ENCODE measurements at regions not wholly inside any gene's neighbourhood (a gene's known extent, or its start where the extent isn't known, plus 50 kb on each side); places are given as distances from the start of the nearest gene placed in this dataset.

- H3K4me1 Mint-ChIP-seq (ENCODE audit: low read depth, unreplicated experiment): peaks cover 16% of the 10 kb centered on the region
- Histone ChIP-seq H3K27me3 (replicated peaks; ENCODE audit: control insufficient read depth, insufficient read depth, low read length) (no peaks in the 10 kb centered on the region; the same call in 1 of the 2 replicates), H3K9me3 (no peaks in the 10 kb centered on the region), H3K4me3 (ENCODE audit: low read depth, low read length) (no peak overlapping the region), H3K36me3 (ENCODE audit: control insufficient read depth, insufficient read depth, low read length) (no peaks in the 10 kb centered on the region), H3K4me1 (no peaks in the 10 kb centered on the region)
- no peaks in the 10 kb centered on the region for H3K9me3 Mint-ChIP-seq (ENCODE audit: unreplicated experiment)
- peaks cover 15% of the 10 kb centered on the region for H3K27me3 Mint-ChIP-seq (ENCODE audit: insufficient read depth, unreplicated experiment)
- no peak for TF ChIP-seq CTCF (IDR thresholded peaks at IDR 0.05; ENCODE audit: insufficient read depth in 1 of 2, low read depth in 1 of 2, low read length in 1 of 2, severe bottlenecking in 1 of 2, unreplicated experiment in 1 of 2)
- CTCF ChIA-PET: no interaction called here
- no peak overlapping the region for H3K27ac Mint-ChIP-seq (ENCODE audit: unreplicated experiment)
- POLR2A ChIA-PET: no interaction called here
- DNase-seq: no peak
- H3K4me3 Mint-ChIP-seq (ENCODE audit: unreplicated experiment): no peak overlapping the region
- H3K36me3 Mint-ChIP-seq (ENCODE audit: insufficient read depth, unreplicated experiment): peaks cover 5% of the 10 kb centered on the region
- intact Hi-C loops (cut with micrococcal nuclease; ENCODE audit: unreplicated experiment): loop anchor here (5.0 kb wide), 1 partner anchor 92 kb away; no protein-coding TSS in a partner anchor
- no TSS peak for BruUV-seq (replicated peaks)
Measured at GRCh38 chr11:45344028-45344427, 57.9 kb upstream of the SYT13 start.

GRCh38 chr11:45343444-45343843, 57.3 kb upstream of the SYT13 start:
- peaks cover 5% of the 10 kb centered on the region for H3K36me3 Mint-ChIP-seq (ENCODE audit: insufficient read depth, unreplicated experiment)
- DNase-seq: no peak
- BruUV-seq (replicated peaks): no TSS peak
- no peaks in the 10 kb centered on the region for H3K9me3 Mint-ChIP-seq (ENCODE audit: unreplicated experiment)
- H3K4me1 Mint-ChIP-seq (ENCODE audit: low read depth, unreplicated experiment): peaks cover 16% of the 10 kb centered on the region
- peaks cover 18% of the 10 kb centered on the region for H3K27me3 Mint-ChIP-seq (ENCODE audit: insufficient read depth, unreplicated experiment)
- Histone ChIP-seq H3K9me3 (no peaks in the 10 kb centered on the region), H3K27me3 (replicated peaks; ENCODE audit: control insufficient read depth, insufficient read depth, low read length) (no peaks in the 10 kb centered on the region; the same call in 1 of the 2 replicates), H3K36me3 (ENCODE audit: control insufficient read depth, insufficient read depth, low read length) (no peaks in the 10 kb centered on the region), H3K4me1 (no peaks in the 10 kb centered on the region), H3K4me3 (ENCODE audit: low read depth, low read length) (no peak overlapping the region)
- POLR2A ChIA-PET: no interaction called here
- H3K27ac Mint-ChIP-seq (ENCODE audit: unreplicated experiment): no peak overlapping the region
- CTCF ChIA-PET: no interaction called here
- no peak overlapping the region for H3K4me3 Mint-ChIP-seq (ENCODE audit: unreplicated experiment)
- TF ChIP-seq CTCF (IDR thresholded peaks at IDR 0.05; ENCODE audit: insufficient read depth in 1 of 2, low read depth in 1 of 2, low read length in 1 of 2, severe bottlenecking in 1 of 2, unreplicated experiment in 1 of 2): no peak
- intact Hi-C loops (cut with micrococcal nuclease; ENCODE audit: unreplicated experiment): loop anchor here (5.0 kb wide), 1 partner anchor 91 kb away; no protein-coding TSS in a partner anchor

GRCh38 chr11:45341372-45341771, 55.2 kb upstream of the SYT13 start:
- ChIA-PET POLR2A (no interaction called here), CTCF (interaction anchor here (0.8 kb wide), 1 partner anchor 430 kb away, joined by 4 read pairs; no protein-coding TSS in a partner anchor)
- no peak overlapping the region for H3K4me3 ChIP-seq (ENCODE audit: low read depth, low read length)
- intact Hi-C loops (cut with micrococcal nuclease; ENCODE audit: unreplicated experiment): loop anchor here (5.0 kb wide), 1 partner anchor 89 kb away; no protein-coding TSS in a partner anchor
- H3K27ac Mint-ChIP-seq (ENCODE audit: unreplicated experiment): no peak overlapping the region
- peaks cover 11% of the 10 kb centered on the region for H3K4me1 Mint-ChIP-seq (ENCODE audit: low read depth, unreplicated experiment)
- no peaks in the 10 kb centered on the region for H3K4me1 ChIP-seq
- DNase-seq: no peak
- H3K27me3 ChIP-seq (replicated peaks; ENCODE audit: control insufficient read depth, insufficient read depth, low read length): no peaks in the 10 kb centered on the region; the same call in 1 of the 2 replicates
- BruUV-seq (replicated peaks): no TSS peak
- no peaks in the 10 kb centered on the region for H3K9me3 Mint-ChIP-seq (ENCODE audit: unreplicated experiment)
- H3K36me3 Mint-ChIP-seq (ENCODE audit: insufficient read depth, unreplicated experiment): peaks cover 5% of the 10 kb centered on the region
- no peaks in the 10 kb centered on the region for H3K9me3 ChIP-seq
- peaks cover 17% of the 10 kb centered on the region for H3K27me3 Mint-ChIP-seq (ENCODE audit: insufficient read depth, unreplicated experiment)
- no peaks in the 10 kb centered on the region for H3K36me3 ChIP-seq (ENCODE audit: control insufficient read depth, insufficient read depth, low read length)
- TF ChIP-seq CTCF (IDR thresholded peaks at IDR 0.05; ENCODE audit: insufficient read depth in 1 of 2, low read depth in 1 of 2, low read length in 1 of 2, severe bottlenecking in 1 of 2, unreplicated experiment in 1 of 2): no peak
- no peak overlapping the region for H3K4me3 Mint-ChIP-seq (ENCODE audit: unreplicated experiment)

All from Caco-2 (cell line).